Neural progenitor cell (in vitro differentiated cells): ENCODE measurements at regions not wholly inside any gene's neighbourhood (a gene's known extent, or its start where the extent isn't known, plus 50 kb on each side); places are given as distances from the start of the nearest gene placed in this dataset.

Experiments
- EZH2 ChIP-seq: fragments of 200-600 bp; sonication (generic); IDR thresholded peaks from 2 replicates; pipeline ENCODE4 v1.6.1; 2017; ENCODE audit warnings: antibody characterized with exemption, mild to moderate bottlenecking, moderate library complexity
- EZH2phosphoT487 ChIP-seq: fragments of 200-600 bp; sonication (generic); IDR thresholded peaks from 2 replicates; pipeline ENCODE4 v1.6.1; 2017; ENCODE audit warnings: antibody characterized with exemption
- TF ChIP-seq, protein P1 (sequence below): fragments of 200-600 bp; sonication (generic); IDR thresholded peaks from 2 replicates; pipeline ENCODE4 v1.5.1; 2017; ENCODE audit warnings: antibody characterized with exemption, mild to moderate bottlenecking

DNA sequence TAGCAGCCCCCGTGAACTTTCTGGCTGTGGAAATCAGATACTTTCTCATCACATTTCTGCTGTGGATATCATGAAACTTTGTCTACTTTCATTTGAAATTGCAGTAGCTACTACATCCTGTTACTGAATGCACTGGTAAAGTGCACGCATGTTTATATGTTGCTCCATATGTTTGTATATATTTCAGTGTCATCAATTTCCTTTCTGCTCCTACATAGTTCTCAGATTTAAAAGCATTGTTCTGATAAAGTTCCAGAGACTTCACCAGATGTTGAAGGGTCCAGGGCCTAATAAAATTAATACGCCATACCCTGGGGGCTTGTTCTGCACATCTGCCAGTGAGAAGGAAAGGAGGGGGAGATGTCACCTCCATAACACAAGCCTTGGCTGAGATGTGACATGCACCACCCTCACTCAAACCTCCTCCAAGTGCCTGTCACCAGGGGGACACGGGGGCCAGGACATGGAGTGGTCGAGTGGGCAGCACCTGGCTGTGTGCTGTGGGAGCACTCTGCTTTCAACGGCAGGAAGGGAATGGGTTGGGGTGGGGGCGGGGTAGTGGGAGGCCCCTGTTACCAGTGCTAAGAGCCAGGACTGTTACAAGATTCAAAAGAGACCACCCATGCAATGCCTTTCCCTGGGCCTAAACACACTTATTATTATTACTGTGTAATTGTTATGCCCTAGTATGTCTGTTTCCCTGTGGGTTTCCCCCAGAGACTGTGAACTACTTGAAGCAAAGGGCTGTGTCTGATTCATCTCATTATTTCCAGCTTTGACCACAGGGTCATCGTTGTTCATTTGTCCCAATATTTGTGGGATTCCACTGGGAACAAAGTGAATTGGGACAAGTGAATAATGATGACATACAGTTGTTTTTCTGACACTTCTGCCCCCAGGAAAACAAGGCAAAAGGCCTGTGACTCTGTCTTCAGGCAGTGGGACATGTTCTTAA lies 193.4 kb downstream of the FOXL1 start:
- TF ChIP-seq, protein P1, sequence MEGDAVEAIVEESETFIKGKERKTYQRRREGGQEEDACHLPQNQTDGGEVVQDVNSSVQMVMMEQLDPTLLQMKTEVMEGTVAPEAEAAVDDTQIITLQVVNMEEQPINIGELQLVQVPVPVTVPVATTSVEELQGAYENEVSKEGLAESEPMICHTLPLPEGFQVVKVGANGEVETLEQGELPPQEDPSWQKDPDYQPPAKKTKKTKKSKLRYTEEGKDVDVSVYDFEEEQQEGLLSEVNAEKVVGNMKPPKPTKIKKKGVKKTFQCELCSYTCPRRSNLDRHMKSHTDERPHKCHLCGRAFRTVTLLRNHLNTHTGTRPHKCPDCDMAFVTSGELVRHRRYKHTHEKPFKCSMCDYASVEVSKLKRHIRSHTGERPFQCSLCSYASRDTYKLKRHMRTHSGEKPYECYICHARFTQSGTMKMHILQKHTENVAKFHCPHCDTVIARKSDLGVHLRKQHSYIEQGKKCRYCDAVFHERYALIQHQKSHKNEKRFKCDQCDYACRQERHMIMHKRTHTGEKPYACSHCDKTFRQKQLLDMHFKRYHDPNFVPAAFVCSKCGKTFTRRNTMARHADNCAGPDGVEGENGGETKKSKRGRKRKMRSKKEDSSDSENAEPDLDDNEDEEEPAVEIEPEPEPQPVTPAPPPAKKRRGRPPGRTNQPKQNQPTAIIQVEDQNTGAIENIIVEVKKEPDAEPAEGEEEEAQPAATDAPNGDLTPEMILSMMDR: no peak
- no peak for TF ChIP-seq EZH2
- TF ChIP-seq EZH2phosphoT487: no peak
